Activated CD8-positive, alpha-beta memory T cell treated with anti-CD3 and anti-CD28 coated beads for 48 hours (primary cell): ENCODE measurements at regions not wholly inside any gene's neighbourhood (a gene's known extent, or its start where the extent isn't known, plus 50 kb on each side); places are given as distances from the start of the nearest gene placed in this dataset.
"Not testable (repeated sequence)": the region's sequence is repeated elsewhere in the genome, so short reads cannot be mapped to it uniquely, and the experiment has no call there.

Experiments used
- DNase-seq, 3 experiments: peaks; one replicate each; pipeline ENCODE4 v3.0.0-alpha.2; 2020; ENCODE audit warnings: low read depth in 2 of 3, low spot score in 2 of 3

DNA sequence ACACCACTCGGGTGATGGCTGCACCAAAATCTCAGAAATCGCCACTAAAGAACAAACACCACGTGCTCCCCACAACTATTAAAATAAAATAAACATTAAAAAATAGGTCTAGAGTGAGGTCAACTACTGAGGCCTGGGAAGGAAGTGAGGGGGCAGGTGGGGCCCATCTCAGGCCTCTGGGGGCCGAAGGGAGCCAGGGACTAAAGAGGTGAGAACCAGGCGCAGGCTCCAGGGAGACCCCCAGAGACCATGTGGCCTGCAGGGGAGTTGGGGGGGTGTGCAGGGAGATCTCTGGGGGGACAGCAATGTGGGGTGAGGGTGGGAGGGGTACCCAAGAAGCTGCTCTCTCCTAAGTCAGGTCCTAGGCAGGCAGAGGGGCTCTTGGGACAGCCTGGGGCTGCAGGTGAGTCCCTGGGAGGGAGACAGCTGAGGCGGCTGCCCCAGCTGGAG lies 111.3 kb upstream of the SMURF2 start:
- no peak for DNase-seq

DNA sequence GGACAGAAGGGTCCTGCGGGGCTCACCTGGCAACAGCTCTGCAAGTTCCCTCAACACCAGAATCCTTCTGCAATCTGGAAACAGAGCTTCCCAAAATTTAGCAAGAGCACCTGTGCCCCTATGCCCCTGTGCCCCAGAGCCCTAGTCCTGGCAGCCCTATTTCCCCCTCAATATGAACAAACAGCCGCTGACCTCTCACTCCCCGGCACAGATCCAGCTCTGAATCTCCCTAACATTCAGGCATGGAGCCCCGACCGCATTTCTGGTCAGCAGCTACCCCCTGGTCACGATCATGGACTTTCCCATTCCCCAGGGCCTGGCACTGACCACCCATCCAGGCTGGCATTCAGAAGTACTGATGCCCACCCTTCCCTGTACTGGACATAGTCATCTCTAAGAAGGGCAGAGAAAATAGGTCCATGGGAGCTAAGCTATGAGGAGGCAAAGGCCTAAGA lies 110.8 kb upstream of the SMURF2 start:
- DNase-seq, result no peak

DNA sequence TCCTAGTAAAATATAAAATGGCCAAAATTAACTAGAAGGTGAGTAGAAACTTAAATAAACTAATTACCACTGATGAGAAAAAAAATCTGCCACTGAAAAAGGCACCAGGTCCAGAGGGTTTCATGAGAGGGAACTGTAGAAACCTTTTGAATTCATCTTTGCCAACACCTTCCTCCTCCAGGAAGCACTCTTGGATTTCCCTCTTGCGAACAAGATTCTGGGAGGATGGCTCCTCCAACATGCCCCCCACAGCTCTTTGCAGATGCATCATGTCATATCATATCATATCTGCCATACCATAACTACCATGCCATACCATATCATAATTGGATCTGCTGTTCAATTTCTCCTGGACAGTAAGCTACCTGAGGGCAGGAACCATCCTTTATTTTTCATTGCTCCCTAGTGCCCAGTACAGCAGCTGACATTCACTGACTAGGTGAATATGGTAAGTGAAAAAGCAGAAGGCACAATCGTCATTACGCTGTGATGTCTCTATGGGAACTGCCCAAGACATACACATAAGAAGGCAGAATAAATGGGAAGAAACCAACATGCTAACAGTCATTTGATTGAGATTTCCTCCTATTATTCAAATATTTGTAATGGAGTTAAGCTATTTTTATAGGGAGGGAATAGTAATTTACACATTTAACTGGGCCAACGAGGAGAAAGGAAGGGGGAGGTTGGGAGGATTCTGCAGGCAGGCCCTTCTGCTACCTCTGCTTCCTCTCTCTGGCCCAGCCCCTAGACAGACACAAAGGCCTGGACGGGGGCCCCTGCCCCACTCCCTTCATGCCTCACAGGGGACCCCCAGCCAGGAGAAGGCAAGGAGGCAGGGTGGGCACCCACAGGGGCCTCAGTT lies 110.1 kb upstream of the SMURF2 start:
- DNase-seq, result no peak

DNA sequence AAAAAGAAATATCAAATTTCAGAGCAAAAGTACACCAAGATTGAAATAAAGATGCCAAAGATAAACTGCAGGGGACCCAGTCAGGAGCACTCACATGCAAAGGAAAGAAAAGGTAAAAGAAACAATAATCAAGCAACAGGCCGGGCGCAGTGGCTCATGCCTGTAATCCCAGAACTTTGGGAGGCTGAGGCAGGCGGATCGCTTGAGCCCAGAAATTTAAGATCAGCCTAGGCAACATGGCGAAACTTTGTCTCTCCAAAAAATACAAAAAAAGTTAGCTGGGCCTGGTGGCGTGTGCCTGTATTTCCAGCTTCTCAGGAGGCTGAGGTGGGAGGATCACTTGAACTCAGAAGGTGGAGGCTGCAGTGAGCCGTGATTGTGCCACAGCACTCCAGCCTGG lies 107.6 kb upstream of the SMURF2 start:
- DNase-seq, result no peak

DNA sequence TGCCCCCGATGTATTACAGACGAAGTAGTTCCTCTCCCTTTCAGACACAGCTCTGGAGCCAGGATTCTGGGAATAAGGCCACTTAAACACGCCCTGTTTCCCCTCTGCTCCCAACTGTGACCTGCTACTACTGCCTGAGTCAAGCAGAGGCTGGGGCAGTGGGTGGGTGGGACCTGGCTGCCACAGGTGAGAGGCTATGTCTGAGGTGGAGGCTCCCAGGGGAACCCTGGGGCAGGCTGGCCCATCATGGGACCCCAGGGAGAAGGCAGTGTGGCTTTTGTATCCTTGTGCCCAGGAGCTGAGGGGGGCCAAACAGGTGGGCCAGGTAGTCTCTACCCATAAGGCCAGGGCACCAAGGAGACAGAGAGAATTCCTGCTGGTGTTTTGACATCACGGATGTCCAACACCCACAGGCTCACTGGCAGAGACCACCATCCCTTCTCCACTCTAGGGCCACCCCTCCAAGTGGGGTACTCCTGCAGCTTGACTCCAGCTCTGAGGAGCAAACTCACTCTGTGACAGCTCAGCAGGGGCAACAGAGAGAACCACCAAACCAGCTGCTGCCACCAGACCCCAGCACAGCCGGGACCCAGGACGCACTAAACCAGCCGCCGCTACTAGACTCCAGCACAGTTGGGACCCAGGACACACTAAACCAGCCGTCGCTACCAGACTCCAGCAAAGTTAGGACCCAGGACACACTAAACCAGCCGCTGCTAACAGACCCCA lies 105.3 kb upstream of the SMURF2 start:
- no peak for DNase-seq

DNA sequence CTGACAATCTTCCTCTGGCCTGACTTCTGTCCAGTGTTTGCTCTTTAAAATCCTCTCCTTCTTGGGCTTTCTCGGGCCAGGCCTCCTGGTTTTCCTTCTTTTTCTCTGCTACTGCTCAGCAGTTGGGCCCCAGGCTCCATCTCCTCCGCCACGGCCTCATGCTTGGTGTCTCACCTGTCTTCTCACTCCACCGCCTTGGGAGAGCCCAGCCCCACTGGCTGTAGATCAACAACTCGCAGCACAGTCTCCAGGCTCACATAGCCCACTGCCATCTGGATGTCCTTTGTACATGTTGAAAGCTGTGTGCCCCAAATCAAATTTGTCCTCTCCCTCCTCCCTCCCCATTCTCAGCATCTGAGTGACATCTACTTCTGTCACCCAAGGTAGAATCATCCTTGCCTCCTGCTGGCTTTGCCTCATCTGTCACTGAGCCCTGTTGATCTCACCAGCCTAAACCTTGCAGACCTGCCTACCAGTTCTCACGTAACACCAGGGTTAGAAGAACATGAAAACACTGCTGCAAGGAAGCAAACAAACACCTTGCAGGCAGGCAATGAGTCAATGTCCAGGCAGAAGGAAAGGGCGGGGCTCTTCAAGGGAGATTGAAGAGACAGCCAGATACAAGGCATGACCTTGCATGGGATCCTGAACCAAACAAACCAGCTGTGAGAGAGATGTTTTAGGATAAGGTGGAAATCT lies 103.2 kb upstream of the SMURF2 start:
- DNase-seq, result no peak

DNA sequence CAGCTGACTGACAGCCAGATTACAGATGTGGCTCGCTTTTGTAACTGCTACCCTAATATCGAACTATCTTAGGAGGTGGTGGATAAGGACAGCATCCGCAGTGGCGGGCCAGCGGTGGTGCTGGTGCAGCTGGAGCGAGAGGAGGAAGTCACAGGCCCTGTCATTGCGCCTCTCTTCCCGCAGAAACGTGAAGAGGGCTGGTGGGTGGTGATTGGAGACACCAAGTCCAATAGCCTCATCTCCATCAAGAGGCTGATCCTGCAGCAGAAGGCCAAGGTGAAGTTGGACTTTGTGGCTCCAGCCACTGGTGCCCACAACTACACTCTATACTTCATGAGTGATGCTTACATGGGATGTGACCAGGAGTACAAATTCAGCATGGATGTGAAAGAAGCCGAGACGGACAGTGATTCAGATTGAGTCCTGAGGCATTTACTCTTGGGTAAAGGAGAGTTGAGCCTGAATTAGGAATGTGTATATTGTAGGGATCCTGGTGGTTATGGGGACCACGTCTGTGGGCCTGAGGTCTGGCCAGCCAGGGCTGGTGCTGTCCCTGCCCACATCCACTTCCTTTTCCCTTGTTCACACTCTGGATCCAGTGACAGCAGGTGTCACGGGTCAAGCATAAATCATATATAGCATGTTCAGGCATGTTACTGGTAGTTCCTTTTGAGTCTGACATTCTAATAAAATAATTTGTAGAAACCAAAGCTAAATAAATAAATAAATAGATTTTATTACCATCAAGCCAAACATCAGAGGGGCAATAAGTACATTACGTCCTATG lies 89.0 kb upstream of the SMURF2 start:
- DNase-seq, result no peak

DNA sequence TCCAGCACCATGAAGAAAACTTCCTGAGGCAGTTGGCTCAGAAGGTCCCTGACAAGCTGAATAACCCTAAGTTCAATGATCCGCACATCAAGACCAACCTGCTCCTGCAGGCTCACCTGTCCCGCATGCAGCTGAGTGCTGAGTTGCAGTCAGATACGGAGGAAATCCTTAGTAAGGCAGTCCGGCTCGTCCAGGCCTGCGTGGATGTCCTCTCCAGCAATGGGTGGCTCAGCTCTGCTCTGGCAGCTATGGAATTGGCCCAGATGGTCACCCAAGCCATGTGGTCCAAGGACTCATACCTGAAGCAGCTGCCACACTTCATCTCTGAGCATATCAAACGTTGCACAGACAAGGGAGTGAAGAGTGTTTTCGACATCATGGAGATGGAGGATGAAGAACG lies 88.4 kb upstream of the SMURF2 start:
- DNase-seq, result no peak

DNA sequence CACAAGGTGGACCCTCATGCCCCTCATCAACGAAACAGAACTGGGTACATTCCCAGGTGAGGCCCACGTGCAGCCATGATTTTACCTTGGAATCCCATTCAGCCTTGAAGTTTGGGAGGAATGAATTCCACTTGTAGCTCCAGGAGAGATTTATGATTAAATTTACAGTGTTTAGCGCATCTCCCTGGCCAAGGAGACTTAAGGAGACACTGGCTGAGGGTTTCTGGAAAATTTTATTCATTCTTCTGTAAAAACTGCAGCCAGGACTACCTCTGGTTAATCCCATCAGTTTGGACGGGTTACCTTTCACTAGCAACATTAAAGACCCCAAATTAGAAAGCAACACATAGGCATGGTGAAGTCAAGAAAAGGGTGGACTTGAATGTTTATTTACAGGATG lies 87.2 kb upstream of the SMURF2 start:
- DNase-seq, result no peak

DNA sequence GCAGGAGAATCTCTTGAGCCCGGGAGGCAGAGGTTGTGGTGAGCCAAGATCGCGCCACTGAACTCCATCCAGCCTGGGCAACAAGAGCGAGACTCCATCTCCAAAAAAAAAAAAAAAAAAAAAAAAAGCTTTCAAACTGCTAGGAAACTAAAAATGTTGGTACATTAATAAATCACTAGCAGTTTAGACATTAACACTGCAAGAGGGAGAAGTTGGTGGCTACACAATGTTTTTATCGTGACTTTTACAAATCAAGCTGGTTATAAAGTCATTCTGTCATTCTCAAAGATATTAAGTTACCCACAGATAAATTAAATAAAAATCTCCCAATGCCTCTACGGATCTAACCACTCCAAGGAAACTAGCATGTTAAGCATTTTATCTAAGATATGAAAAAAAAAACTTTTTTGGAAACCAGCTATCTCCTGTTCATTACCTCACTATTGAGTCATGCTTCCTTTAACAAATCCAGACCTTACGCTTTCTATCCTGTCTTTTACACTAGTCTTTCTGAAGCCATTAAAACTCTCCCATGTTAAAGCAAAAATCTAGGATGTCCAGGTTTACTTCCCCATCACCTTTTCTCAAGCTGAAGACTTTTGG lies 85.9 kb upstream of the SMURF2 start:
- no peak for DNase-seq

DNA sequence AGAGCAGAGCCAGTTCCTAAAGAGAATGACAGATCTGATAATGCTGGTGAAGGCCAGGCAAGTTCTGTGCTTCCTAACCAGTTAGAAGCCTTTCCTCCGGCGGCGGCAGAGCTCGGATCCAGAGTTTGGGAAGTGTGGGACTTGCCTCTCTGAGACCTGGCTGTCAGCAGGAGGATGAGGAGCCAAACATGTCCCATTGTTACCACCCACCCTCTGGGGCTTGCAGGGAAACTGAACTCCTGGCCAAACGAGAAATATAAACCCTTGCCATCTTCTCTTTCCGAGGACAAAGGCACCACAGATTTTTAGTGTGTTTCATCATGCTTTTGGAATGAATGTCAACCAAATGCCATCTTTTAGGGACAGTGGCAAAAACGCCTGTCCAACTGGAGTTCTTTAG lies 80.2 kb upstream of the SMURF2 start:
- no peak for DNase-seq

DNA sequence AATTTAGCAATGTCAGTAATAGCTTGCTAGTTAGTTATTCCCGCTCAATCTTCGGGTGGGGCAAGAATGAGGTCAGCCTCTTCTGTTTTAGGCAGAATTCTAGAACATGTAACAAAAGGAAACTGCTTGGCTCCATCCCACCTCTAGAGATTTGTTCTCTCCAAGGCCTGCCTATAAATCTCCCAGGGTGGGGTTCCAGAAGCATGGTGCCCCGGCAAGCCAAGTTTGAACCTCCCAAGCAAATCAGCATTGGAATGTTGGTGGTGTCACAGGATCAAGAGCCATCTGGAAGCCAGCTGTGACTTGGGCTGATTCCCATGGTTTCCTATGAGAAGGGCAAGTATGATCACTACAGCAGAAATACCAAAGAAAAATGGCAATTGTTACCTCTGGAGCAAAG lies 79.8 kb upstream of the SMURF2 start:
- not testable (repeated sequence) for DNase-seq

DNA sequence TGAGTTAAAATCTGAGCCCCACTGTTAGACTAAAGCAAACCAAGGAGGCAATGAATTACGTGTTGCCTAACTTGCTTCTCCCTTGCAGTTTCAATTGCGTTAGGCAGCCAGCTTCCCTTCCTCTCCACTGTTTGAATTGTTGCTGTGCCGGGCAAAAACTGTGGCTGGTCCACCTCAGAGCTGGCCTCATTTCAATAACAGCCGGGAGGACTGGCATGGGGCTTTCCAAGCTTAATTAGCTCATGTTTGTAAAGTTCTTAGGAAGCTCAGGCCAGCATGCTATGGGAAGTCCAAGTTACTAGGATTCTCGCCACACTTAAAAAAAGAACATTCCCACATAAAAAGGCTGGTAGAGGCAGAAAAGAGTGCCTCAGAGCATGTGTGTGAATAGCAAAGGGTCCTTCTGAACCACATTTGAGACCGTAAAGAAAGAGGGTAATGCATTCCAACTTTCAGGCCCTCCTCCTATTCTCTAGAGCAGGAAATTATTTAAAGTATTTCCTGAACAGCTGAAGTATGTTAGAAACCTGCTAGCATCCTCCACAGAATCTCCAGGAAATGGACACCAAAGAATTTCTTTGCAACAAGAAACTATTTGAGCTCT lies 79.0 kb upstream of the SMURF2 start:
- DNase-seq, result no peak

DNA sequence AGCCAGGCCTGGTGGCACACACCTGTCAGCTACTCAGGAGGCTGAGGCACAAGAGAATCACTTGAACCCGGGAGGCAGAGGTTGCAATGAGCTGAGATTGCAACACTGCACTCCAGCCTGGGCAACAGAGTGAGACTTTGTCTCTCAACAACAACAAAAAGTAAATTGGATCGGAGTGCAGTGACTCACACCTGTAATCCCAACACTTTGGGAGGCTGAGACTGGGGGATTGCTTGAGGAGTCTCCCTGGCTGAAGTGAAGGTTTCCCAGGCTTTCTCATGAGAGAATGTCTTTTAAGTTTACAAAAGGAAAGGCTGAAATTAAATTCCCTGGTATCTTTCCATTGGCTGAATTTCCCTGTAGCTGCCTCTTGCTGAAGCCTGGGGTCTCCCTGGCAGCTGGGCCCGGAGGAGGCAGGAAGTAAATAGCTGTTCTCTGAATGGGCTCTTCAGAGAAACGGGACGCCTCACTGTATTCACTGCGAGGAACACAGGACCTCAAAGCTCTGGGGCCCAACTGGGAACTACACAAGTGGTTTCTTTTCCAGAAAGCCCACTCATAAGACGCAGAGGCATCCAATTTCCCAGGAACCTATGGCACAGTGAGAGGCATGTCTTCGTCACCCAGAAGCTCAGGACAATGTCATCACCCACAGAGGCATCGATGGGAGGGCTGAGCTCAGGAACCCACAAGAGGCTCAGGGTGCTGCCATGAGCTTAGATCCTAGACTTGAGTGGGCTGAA lies 77.4 kb upstream of the SMURF2 start:
- no peak for DNase-seq

DNA sequence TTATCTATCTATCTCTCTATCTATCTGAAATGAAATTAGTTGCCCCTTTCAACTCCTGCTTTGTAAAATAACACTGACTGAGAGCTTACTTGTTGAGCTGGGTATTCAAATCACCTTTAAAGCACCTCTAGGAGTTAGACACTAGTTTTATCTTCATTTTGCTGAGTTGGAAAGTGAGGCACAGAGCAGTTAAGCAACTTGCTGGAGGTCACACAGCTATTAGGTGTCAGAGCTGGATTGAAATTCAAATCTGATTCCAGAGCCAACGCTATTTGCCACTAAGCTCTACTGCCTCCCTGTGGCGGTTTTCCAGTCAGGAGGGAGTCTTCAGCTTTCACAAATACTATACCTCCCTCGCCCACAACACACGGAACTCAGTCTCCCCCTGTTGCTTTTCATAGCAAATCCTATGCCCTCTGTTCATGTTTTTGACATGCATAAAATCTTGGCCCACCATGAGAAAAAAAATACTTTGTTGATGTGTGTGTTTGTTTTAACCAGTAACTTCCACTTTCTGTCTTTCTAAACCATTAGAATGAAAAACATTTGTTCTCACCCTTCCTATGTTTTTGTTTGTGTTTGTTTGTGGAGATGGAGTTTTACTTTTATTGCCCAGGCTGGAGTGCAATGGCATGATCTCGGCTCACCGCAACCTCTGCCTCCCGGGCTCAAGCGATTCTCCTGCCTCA lies 74.8 kb upstream of the SMURF2 start:
- DNase-seq, result no peak

DNA sequence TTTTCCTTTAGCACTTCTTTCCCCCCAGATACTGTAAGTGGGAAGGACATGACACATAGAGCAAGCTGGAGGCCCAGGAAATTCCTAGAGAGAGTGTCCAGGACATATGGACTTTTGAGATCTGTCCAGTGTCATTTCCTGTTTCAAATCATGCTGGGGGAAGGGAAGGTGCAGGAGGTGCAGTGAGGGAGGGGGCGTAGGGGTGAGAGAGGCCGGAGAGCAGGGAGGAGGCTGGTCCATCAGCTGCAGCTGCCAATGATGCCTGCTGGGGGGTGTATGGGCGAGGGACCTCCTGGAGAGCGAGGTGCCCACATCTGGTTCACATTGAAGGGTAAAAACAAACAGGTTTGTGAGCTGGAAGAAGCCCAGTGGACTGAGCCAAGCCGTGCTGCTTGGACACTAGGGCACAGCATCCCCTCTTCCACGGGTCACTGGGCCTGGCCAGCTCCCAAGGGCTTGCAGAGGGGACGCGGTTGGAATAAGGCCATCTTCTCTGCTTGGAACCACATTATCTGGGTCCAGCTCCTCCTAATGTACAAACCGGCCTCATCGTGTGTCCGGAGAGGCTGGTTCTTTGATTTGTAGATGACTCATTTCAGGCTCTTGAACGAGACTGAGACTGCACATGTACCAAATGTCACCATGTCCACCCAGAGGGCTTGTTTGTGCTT lies 70.4 kb upstream of the SMURF2 start:
- no peak for DNase-seq

DNA sequence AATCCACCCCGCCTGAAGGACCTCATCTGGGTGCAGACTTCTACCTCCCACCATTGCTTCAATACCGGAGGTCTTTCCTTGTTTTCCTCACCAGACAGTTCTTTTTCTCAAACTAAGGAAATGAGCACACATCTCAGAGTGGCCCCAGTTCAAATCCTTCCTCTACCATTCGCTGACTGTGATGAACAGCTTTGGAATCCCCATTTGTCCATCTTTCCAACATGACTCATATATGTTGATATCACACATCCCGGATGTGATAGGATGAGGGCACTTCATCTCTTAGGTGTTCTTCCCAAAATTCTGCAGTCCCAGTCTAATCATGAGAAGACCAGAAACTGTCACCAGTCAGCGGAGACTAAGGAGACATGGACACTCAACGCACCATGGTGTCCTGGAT lies 67.9 kb upstream of the SMURF2 start:
- DNase-seq, result not testable (repeated sequence)

DNA sequence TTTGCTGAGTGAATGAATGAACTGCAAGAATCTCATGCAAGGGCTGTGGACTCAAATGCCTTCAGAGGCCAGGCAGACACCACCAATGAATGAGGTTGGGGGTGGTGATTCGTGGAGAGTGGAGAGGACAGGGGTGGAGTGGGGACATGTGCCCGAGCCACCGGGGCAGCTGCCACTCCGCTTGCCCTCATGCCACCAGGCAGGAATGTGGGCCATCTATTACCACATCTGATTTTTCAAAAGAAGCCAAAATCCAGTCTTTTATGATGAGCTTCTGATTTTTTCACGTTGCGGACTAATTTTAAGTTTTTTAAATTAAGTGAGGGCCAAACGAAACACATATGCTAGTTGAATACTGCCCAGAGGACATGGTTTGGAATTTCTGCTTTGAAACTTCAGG lies 67.1 kb upstream of the SMURF2 start:
- DNase-seq, result no peak
